ENCODE measurements at regions not wholly inside any gene's neighbourhood (a gene's known extent, or its start where the extent isn't known, plus 50 kb on each side); places are given as distances from the start of the nearest gene placed in this dataset.

DNA sequence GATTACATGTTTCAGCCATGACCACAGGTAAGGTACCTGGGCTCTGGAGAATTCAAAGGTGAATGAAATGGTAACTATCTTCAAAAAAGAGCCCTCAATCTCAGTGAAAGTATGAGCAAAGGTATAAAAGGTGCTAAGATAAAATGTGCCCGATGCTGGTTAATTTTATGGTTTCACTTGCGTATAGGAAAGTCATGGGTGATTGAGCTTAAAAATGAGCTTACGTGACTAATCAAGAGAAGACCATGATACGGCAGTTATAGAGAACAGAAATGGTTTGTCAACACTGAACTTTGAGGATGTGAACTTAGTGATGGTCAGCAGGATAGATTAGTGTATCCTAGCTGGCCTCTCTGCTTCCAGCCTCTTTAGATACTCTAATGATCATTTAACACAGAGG is 320.1 kb downstream of the DEPDC1B start:
- DNase-seq (ENCODE audit: low read depth in 2 of 3, low spot score in 1 of 3): no peak

GRCh38 chr5:60377826-60378225 is 322.1 kb downstream of the DEPDC1B start:
- DNase-seq (ENCODE audit: low read depth in 2 of 3, low spot score in 1 of 3): no peak

DNA sequence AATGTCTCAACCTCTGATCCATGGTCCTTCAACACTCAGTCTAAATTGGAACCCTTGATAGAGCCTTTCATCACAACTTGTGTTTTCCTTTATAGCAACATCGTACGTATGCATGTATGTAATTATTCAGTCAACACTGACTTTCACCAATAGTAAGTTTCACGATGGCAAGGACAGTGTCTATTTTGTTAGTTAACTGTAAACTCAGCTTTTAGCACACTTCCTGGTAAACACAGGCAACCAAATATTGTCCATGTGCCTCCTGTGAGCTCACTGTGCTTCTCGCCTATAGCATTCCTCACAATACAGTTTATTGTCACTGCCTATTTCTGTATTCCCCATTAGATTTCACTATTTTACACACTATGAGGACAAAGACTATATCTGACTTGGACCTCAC is 323.1 kb downstream of the DEPDC1B start:
- DNase-seq (ENCODE audit: low read depth in 2 of 3, low spot score in 1 of 3): no peak

- no peak for DNase-seq (ENCODE audit: low read depth in 2 of 3, low spot score in 1 of 3)
Observed at GRCh38 chr5:60374409-60374808, 325.6 kb downstream of the DEPDC1B start.

DNA sequence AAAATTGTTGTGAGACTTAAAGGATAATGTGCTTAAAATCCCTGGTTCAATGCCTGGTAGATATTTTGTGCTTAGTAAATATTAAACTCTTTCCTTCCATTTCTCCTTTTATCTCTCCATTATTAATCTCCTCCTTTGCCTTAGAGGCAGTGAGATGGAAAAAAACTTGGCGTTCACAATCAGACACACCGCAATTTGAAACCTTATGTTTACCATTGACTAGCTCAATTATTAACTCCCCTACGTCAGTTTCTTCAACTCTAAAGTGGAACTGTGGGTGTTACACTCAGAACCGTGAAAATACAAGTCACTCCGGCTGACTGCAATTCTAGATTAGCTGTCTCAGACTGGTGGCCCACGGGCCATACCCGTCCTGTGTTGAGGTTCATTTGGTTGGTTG is 327.2 kb downstream of the DEPDC1B start:
- DNase-seq (ENCODE audit: low read depth in 2 of 3, low spot score in 1 of 3): no peak

- DNase-seq (ENCODE audit: low read depth in 2 of 3, low spot score in 1 of 3): no peak
Observed at GRCh38 chr5:60371065-60371464, 328.9 kb downstream of the DEPDC1B start.

GRCh38 chr5:60370508-60370907 is 329.5 kb downstream of the DEPDC1B start:
- no peak for DNase-seq (ENCODE audit: low read depth in 2 of 3, low spot score in 1 of 3)

GRCh38 chr5:60369391-60369790 is 330.6 kb downstream of the DEPDC1B start:
- DNase-seq (ENCODE audit: low read depth in 2 of 3, low spot score in 1 of 3): no peak

DNA sequence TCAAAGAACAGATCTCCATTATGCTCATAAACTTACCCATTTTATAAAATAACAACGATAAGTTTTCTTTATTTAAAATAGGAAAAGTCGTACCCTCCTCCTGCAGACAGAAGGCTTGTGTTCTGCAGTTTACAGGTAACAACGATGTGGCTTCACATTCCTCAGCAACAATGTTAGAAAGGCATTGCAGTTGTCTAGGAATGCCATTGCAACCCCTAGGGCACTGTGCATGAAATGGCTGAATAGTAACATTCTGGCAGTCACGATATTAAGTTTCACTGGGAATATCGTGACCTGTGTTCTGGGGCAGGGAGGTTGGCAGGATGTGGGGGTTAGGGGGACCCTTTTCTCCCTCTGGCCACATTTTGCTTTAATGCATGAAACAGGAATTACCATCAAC is 331.9 kb downstream of the DEPDC1B start:
- no peak for DNase-seq (ENCODE audit: low read depth in 2 of 3, low spot score in 1 of 3)

DNA sequence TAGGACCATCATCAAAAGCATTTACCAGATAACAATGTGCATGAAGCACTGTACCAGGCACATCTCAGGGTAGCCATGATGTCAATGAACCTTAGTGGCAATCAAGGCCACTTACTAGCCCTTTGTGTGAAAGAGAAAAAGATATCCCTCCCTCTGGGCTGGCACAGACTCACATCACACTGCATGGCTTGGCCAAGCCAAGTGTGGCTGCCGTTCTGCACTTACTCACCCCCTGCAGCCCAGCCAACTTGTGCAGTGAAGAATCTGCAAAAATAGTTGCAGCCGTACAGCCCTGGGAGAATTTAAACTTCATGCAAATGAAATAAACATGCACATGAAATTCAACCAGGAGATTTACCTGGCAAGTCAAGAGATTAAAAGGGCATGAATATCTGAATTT is 333.5 kb downstream of the DEPDC1B start:
- no peak for DNase-seq (ENCODE audit: low read depth in 2 of 3, low spot score in 1 of 3)

DNA sequence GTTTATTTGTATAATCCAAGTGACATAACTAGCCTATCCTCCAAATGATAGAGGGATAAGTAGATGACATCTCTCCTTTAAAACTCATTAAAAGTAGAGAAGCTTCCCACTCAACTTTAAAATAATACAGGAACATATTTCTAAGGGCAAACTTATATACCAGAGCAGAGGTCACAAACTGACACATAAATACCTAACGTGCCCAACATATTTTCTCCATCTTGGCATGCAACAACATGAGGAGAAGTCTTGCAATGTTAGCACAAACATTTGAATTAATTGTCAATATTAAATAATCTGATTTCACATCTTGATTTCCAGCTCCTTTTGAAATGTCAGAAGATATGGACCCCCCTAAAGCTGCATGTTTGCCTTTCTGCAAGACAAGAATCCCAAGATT is 335.0 kb downstream of the DEPDC1B start:
- no peak for DNase-seq (ENCODE audit: low read depth in 2 of 3, low spot score in 1 of 3)

GRCh38 chr5:60362158-60362557 is 337.8 kb downstream of the DEPDC1B start:
- DNase-seq (ENCODE audit: low read depth in 2 of 3, low spot score in 1 of 3): no peak

DNA sequence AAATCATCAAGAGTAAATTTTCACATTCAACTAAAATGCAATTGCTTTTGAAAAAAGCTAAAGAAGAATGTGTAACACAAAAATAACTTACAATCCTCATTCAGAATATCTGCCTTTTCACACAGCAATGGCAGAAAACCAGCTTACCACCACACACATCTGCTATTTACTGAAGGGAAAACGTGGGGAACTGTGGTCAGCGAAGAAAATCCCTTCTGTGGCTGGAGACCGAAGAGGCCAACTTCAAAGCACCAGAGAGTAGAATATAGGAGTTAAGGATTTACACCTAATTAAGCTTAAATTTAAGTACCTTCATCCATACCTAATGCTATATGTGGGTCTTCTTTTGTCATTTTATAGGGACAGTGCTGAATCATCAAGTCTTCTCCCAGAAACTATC is 339.6 kb downstream of the DEPDC1B start:
- DNase-seq (ENCODE audit: low read depth in 2 of 3, low spot score in 1 of 3): no peak

DNA sequence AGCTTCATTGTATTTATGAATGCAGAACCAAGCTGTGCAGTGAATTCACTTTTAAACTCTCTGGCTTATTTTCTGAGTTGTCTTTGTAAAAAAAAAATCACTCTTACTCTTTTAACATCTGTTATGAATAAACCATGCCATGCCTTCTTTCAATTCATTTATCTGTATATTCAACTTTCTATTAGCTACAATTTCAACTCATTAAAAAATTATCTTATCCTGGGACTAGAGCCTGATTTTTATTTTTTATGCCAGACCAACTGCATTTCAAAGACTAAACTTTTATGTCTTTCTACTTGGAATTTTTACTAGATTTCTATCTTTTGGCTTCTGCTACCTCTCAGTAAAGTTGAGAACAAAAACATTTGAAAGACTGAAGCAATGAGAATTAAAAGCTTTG is 342.7 kb downstream of the DEPDC1B start:
- DNase-seq (ENCODE audit: low read depth in 2 of 3, low spot score in 1 of 3): no peak

- DNase-seq (ENCODE audit: low read depth in 2 of 3, low spot score in 1 of 3): no peak
Observed at GRCh38 chr5:60356745-60357144, 343.2 kb downstream of the DEPDC1B start.

DNA sequence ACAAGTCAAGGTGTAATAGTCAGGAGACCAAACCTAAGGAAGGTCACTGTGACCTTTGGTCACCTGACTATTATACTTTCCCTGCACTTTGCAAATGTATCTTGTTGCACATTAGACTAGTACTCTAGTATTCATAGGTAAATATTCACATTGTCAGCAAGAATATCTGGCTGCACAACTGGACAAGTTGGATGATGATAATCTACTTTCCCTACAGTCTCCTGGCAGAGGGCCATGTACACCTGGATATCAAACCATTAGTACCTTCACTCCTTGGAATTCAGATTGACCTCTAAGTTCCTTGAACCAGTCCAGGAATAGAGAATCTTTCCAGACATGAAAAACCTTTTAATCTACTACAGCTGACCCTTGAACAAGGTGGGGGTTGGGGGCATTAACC is 344.8 kb downstream of the DEPDC1B start:
- no peak for DNase-seq (ENCODE audit: low read depth in 2 of 3, low spot score in 1 of 3)

DNA sequence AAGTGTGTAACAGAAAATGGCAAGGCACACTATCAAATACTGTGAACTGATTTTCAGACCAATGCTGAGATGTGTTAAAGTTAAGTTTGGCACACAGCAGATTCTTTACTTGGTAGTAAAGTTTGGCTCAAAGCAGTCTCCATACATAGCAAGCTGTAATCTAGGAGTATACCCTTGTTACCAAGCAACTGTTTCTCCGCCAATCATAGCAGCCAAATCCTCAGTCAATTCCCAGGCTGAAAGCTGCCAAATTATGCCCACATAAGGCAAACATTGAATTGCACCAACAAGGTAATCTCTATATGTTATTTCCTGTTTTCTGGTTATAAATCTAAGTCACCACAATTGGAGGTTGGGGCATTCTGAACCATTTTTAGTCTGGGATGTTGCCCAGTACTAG is 345.7 kb downstream of the DEPDC1B start:
- no peak for DNase-seq (ENCODE audit: low read depth in 2 of 3, low spot score in 1 of 3)

GRCh38 chr5:60352992-60353599 is 346.9 kb downstream of the DEPDC1B start:
- no peak for DNase-seq (ENCODE audit: low read depth in 2 of 3, low spot score in 1 of 3)

- DNase-seq (ENCODE audit: low read depth in 2 of 3, low spot score in 1 of 3): no peak
Observed at GRCh38 chr5:60350794-60351193, 349.2 kb downstream of the DEPDC1B start.

- DNase-seq (ENCODE audit: low read depth in 2 of 3, low spot score in 1 of 3): no peak
Observed at GRCh38 chr5:60349891-60350415, 350.0 kb downstream of the DEPDC1B start.

GRCh38 chr5:60346393-60346792 is 353.6 kb downstream of the DEPDC1B start:
- DNase-seq (ENCODE audit: low read depth in 2 of 3, low spot score in 1 of 3): no peak

GRCh38 chr5:60343102-60343501 is 356.9 kb downstream of the DEPDC1B start:
- no peak for DNase-seq (ENCODE audit: low read depth in 2 of 3, low spot score in 1 of 3)

DNA sequence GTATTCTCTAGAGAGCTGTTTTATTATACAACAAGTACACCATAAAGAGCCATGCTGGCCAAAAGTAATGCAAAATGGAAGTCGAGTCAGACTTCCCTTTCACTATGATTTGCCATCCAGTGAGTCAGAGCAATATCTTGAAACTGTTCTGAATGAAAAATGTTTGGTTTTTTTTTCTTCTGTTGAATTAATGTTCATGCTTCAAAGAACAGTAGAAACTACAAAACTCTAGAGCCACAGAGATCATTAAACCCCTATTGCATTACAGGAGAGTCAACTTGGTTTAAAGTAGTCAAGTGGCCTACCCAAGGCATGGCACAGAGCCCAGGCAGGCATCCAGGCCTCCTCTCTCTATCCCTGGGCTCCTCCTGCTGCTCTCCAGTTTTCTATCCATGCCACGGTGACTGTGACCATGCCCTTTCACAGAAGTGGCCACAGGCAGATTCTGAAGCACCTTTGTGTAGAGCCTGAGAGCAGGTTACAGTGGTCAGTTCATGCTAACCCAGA is 358.9 kb downstream of the DEPDC1B start:
- DNase-seq (ENCODE audit: low read depth in 2 of 3, low spot score in 1 of 3): no peak
